Fibroblast of lung (primary cell): ENCODE measurements at regions not wholly inside any gene's neighbourhood (a gene's known extent, or its start where the extent isn't known, plus 50 kb on each side); places are given as distances from the start of the nearest gene placed in this dataset.

ENCODE experiments used
- DNase-seq, 2 donors: peaks; one replicate each; pipeline versions ENCODE4 v3.0.0 to v3.0.0-alpha.2; 2010; ENCODE audit warnings: low read depth in 2 of 2
- H2AFZ ChIP-seq: 2 replicates; pipeline ENCODE4 v1.5.1; 2012; ENCODE audit warnings: low read length, control low read depth, inconsistent platforms
- H3K27ac ChIP-seq: 2 replicates; pipeline ENCODE4 v1.5.1; 2011; ENCODE audit warnings: low read length, control low read depth; ENCODE audit not compliant: insufficient read depth
- H3K27me3 ChIP-seq: 2 replicates; pipeline ENCODE4 v1.5.1; 2011; ENCODE audit warnings: mild to moderate bottlenecking, low read length; ENCODE audit not compliant: control insufficient read depth, insufficient read depth
- H3K36me3 ChIP-seq: 2 replicates; pipeline ENCODE4 v1.5.1; 2011; ENCODE audit warnings: low read length; ENCODE audit not compliant: control insufficient read depth, insufficient read depth
- H3K4me1 ChIP-seq: 2 replicates; pipeline ENCODE4 v1.5.1; 2011; ENCODE audit warnings: low read length; ENCODE audit not compliant: control insufficient read depth, insufficient read depth; ENCODE audit errors: extremely low read depth
- H3K4me2 ChIP-seq: 2 replicates; pipeline ENCODE4 v1.5.1; 2011; ENCODE audit warnings: low read length, control low read depth; ENCODE audit not compliant: insufficient read depth; ENCODE audit errors: extremely low read depth
- H3K4me3 ChIP-seq, 4 experiments: fragments of 200-600 bp in 1 of 4; sonication (generic) in 1 of 4; replicated peaks in 1 of 4; 2 replicates each; pipeline ENCODE4 v1.5.1; 2011 to 2016; ENCODE audit warnings: low read length in 4 of 4, low read depth in 3 of 4, mild to moderate bottlenecking in 3 of 4, control low read depth in 2 of 4, inconsistent platforms in 1 of 4, mixed read lengths in 1 of 4; ENCODE audit not compliant: insufficient read depth in 1 of 4; ENCODE audit errors: control extremely low read depth in 1 of 4
- H3K79me2 ChIP-seq: 2 replicates; pipeline ENCODE4 v1.5.1; 2012; ENCODE audit warnings: mild to moderate bottlenecking, low read length, inconsistent platforms; ENCODE audit not compliant: control insufficient read depth, insufficient read depth
- H3K9ac ChIP-seq: 2 replicates; pipeline ENCODE4 v1.5.1; 2011; ENCODE audit warnings: mild to moderate bottlenecking, low read length, control low read depth; ENCODE audit not compliant: insufficient read depth
- H3K9me3 ChIP-seq: 2 replicates; pipeline ENCODE4 v1.5.1; 2012; ENCODE audit warnings: low read depth, low read length; ENCODE audit not compliant: control insufficient read depth, insufficient read depth
- H4K20me1 ChIP-seq: 2 replicates; pipeline ENCODE4 v1.5.1; 2011; ENCODE audit warnings: low read length; ENCODE audit not compliant: control insufficient read depth, insufficient read depth; ENCODE audit errors: extremely low read depth
- EZH2 ChIP-seq: IDR thresholded peaks from 2 replicates; pipeline ENCODE4 v1.5.1; 2012; ENCODE audit warnings: low read length, control low read depth, mild to moderate bottlenecking; ENCODE audit errors: missing control alignments
- TF ChIP-seq, protein P1 (sequence below), 2 donors: IDR thresholded peaks in 1 of 2; conservative IDR thresholded peaks in 1 of 2; 1 replicate in 1 of 2; 2 replicates in 1 of 2; pipeline ENCODE4 v1.5.1; 2011 to 2012; ENCODE audit warnings: low read length in 2 of 2, control low read depth in 1 of 2, inconsistent platforms in 1 of 2, low read depth in 1 of 2, mild to moderate bottlenecking in 1 of 2

DNA sequence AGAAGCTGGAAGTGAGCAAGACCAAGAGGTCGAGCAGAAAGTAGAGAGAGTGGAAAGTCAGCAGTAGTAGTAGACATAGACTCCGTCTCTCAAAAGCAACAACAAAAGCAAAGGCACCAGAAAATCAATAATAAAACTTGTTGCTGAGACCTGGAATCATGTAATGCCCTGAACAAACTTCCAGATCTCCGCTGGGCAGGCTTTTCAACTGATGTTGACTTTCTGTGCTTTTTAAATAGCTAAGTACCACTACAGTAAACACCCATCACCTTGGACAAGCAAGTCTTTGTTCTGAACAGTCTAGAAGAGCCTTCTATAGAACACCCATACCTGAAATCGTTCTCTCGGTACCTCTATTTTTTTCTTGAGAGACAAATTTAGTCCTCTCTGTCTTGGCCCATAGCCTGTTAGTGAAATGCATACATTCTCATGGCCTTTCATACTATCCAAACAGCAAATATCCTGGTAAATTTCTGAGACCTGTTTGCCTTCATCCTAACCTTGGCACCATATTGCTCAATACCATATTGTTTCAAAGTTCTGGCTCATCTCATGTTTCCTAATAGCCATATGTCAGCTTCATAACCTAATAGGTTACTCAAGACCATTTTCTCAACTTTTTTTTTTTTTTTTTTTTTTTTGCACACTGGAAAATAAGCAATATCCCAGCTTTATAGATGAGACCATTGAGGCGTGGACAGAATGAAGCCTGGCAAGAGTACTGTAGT lies 200.6 kb upstream of the RBPJ start:
- H2AFZ ChIP-seq: no peak overlapping the region
- H3K36me3 ChIP-seq: no peaks in the 10 kb centered on the region
- H3K4me3 ChIP-seq: no peak overlapping the region
- H3K4me1 ChIP-seq: peaks cover 3% of the 10 kb centered on the region
- TF ChIP-seq, protein P1, sequence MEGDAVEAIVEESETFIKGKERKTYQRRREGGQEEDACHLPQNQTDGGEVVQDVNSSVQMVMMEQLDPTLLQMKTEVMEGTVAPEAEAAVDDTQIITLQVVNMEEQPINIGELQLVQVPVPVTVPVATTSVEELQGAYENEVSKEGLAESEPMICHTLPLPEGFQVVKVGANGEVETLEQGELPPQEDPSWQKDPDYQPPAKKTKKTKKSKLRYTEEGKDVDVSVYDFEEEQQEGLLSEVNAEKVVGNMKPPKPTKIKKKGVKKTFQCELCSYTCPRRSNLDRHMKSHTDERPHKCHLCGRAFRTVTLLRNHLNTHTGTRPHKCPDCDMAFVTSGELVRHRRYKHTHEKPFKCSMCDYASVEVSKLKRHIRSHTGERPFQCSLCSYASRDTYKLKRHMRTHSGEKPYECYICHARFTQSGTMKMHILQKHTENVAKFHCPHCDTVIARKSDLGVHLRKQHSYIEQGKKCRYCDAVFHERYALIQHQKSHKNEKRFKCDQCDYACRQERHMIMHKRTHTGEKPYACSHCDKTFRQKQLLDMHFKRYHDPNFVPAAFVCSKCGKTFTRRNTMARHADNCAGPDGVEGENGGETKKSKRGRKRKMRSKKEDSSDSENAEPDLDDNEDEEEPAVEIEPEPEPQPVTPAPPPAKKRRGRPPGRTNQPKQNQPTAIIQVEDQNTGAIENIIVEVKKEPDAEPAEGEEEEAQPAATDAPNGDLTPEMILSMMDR (conservative IDR thresholded peaks at IDR 0.05 in 1 of 2, IDR thresholded peaks at IDR 0.05 in 1 of 2; ENCODE audit: low read depth in 1 of 2, low read length in 2 of 2): no peak
- TF ChIP-seq EZH2: no peak
- DNase-seq: peak in 1 of 2 donors; percentile 25
- no peak overlapping the region for H3K4me2 ChIP-seq
- no peaks in the 10 kb centered on the region for H4K20me1 ChIP-seq
- no peak overlapping the region for H3K27ac ChIP-seq
- H3K9ac ChIP-seq: no peak overlapping the region
- H3K79me2 ChIP-seq: no peaks in the 10 kb centered on the region
- H3K27me3 ChIP-seq: no peaks in the 10 kb centered on the region
- no peaks in the 10 kb centered on the region for H3K9me3 ChIP-seq

DNA sequence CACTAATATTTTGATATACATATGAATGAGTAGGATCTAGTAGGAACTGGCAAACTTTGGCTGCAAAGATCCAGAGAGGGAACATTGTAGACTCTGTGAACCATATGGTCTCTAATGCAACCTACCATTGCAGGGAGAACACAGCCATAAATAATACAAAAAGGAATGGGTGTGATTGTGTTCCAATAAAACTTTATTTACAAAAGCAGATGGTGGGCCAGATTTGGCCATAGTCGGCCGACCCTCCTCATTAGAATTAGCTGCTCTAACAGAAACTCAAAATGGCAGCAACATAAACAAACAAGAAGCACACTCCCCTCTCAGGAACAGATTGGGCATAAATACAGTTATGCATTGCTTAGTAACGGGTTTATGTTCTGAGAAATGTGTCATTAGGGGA lies 198.1 kb upstream of the RBPJ start:
- H3K4me1 ChIP-seq: peaks cover 3% of the 10 kb centered on the region
- H3K27me3 ChIP-seq: no peaks in the 10 kb centered on the region
- no peak overlapping the region for H3K4me2 ChIP-seq
- H3K79me2 ChIP-seq: no peaks in the 10 kb centered on the region
- no peak overlapping the region for H2AFZ ChIP-seq
- no peaks in the 10 kb centered on the region for H4K20me1 ChIP-seq
- no peaks in the 10 kb centered on the region for H3K9me3 ChIP-seq
- H3K4me3 ChIP-seq: no peak overlapping the region
- no peak overlapping the region for H3K27ac ChIP-seq
- H3K36me3 ChIP-seq: no peaks in the 10 kb centered on the region
- H3K9ac ChIP-seq: no peak overlapping the region
- DNase-seq: no peak
- no peak for TF ChIP-seq EZH2
- TF ChIP-seq, protein P1 (conservative IDR thresholded peaks at IDR 0.05 in 1 of 2, IDR thresholded peaks at IDR 0.05 in 1 of 2; ENCODE audit: low read depth in 1 of 2, low read length in 2 of 2): no peak

DNA sequence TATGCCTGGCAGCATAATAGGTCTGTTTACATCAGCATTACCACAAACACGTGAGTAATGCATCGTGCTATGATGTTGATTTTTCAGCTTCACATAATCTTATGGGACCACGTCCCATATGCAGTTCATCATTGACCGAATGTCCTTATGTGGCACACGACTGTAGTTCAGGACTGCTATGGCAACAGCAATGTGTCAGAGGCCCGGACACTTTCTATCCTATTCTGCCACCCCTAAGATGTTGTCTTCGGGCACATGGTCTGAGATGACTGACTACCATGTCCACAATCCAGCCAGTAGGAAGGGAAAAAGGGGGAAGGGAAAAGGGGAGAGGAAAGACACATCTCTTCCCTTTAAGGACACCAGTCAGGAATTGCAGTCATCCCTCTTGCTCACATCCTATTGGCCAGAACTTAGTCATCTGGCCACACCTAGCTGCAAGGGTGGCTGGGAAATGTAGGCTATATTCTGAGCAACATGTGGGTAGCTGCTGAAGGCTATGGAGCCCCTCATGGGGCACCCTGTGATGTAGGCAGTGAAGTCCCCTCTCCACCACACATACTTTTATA lies 196.0 kb upstream of the RBPJ start:
- Histone ChIP-seq H3K27ac (peak overlapping the region; percentile 67), H3K79me2 (no peaks in the 10 kb centered on the region)
- no peak for TF ChIP-seq EZH2
- TF ChIP-seq, protein P1 (conservative IDR thresholded peaks at IDR 0.05 in 1 of 2, IDR thresholded peaks at IDR 0.05 in 1 of 2; ENCODE audit: low read depth in 1 of 2, low read length in 2 of 2): no peak

More for the DNA sequence above, 196.0 kb upstream of the RBPJ start:
- Histone ChIP-seq H3K4me1 (peaks cover 3% of the 10 kb centered on the region), H3K36me3 (no peaks in the 10 kb centered on the region), H2AFZ (peak overlapping the region; percentile 74), H3K4me3 (no peak overlapping the region), H3K27me3 (no peaks in the 10 kb centered on the region), H3K9me3 (no peaks in the 10 kb centered on the region), H3K4me2 (peak overlapping the region; percentile 68), H3K9ac (no peak overlapping the region), H4K20me1 (no peaks in the 10 kb centered on the region)
- DNase-seq: peak in 1 of 2 donors; percentile 73
